MM.1S (cell line): ENCODE measurements at regions not wholly inside any gene's neighbourhood (a gene's known extent, or its start where the extent isn't known, plus 50 kb on each side); places are given as distances from the start of the nearest gene placed in this dataset.

Experiments
- DNase-seq: peaks from one replicate; pipeline ENCODE4 v3.0.0-alpha.2; 2015
- H2AFZ ChIP-seq: fragments of 300-600 bp; sonication (generic); 2 replicates; pipeline ENCODE4 v1.6.0; 2016; ENCODE audit warnings: antibody characterized with exemption, low read length
- H3F3A ChIP-seq: fragments of 300-600 bp; sonication (generic); 2 replicates; pipeline ENCODE4 v1.6.1; 2016; ENCODE audit warnings: mild to moderate bottlenecking, antibody characterized with exemption, low read length, moderate library complexity, mixed read lengths; ENCODE audit not compliant: insufficient read depth
- H3K27ac ChIP-seq: fragments of 300-600 bp; sonication (generic); 2 replicates; pipeline ENCODE4 v1.5.1; 2016; ENCODE audit warnings: mild to moderate bottlenecking, low read length
- H3K27me3 ChIP-seq: fragments of 300-600 bp; sonication (generic); replicated peaks from 2 replicates; pipeline ENCODE4 v1.6.0; 2016; ENCODE audit warnings: low read length; ENCODE audit not compliant: insufficient read depth
- H3K36me3 ChIP-seq: fragments of 300-600 bp; sonication (generic); replicated peaks from 2 replicates; pipeline ENCODE4 v1.6.1; 2016; ENCODE audit warnings: mild to moderate bottlenecking, low read length, mixed read lengths; ENCODE audit not compliant: insufficient read depth
- H3K4me1 ChIP-seq: fragments of 300-600 bp; sonication (generic); 2 replicates; pipeline ENCODE4 v1.6.1; 2016; ENCODE audit warnings: low read length, mixed read lengths
- H3K4me2 ChIP-seq: fragments of 300-600 bp; sonication (generic); 2 replicates; pipeline ENCODE4 v1.6.0; 2016; ENCODE audit warnings: low read depth, low read length
- H3K4me3 ChIP-seq: fragments of 300-600 bp; sonication (generic); 2 replicates; pipeline ENCODE4 v1.5.1; 2016; ENCODE audit warnings: low read length, mixed read lengths
- H3K79me2 ChIP-seq: fragments of 300-600 bp; sonication (generic); 2 replicates; pipeline ENCODE4 v1.6.1; 2016; ENCODE audit warnings: mixed run types, low read length, mixed read lengths
- H3K9ac ChIP-seq: fragments of 300-600 bp; sonication (generic); 2 replicates; pipeline ENCODE4 v1.6.1; 2016; ENCODE audit warnings: low read length, mixed read lengths
- H3K9me2 ChIP-seq: fragments of 300-600 bp; sonication (generic); replicated peaks from 2 replicates; pipeline ENCODE4 v1.6.1; 2016; ENCODE audit warnings: mild to moderate bottlenecking, low read length, mixed read lengths; ENCODE audit not compliant: insufficient read depth
- H3K9me3 ChIP-seq: fragments of 300-600 bp; sonication (generic); replicated peaks from 2 replicates; pipeline ENCODE4 v1.6.1; 2016; ENCODE audit warnings: mild to moderate bottlenecking, low read length, mixed read lengths; ENCODE audit not compliant: insufficient read depth
- H4K20me1 ChIP-seq: fragments of 300-600 bp; sonication (generic); 2 replicates; pipeline ENCODE4 v1.6.1; 2016; ENCODE audit warnings: mild to moderate bottlenecking, low read length, moderate library complexity, mixed read lengths; ENCODE audit not compliant: insufficient read depth
- EZH2 ChIP-seq: fragments of 300-600 bp; sonication (generic); optimal IDR thresholded peaks from 2 replicates; pipeline ENCODE3; 2017; ENCODE audit warnings: low read depth, mild to moderate bottlenecking, antibody characterized with exemption, low read length, mixed read lengths
- EZH2phosphoT487 ChIP-seq: fragments of 300-600 bp; sonication (generic); IDR thresholded peaks from 2 replicates; pipeline ENCODE4 v1.6.1; 2018; ENCODE audit warnings: antibody characterized with exemption, low read length
- TF ChIP-seq, protein P1 (sequence below): fragments of 300-600 bp; sonication (generic); IDR thresholded peaks from 2 replicates; pipeline ENCODE4 v1.5.1; 2016; ENCODE audit warnings: antibody characterized with exemption, low read length, mixed read lengths

DNA sequence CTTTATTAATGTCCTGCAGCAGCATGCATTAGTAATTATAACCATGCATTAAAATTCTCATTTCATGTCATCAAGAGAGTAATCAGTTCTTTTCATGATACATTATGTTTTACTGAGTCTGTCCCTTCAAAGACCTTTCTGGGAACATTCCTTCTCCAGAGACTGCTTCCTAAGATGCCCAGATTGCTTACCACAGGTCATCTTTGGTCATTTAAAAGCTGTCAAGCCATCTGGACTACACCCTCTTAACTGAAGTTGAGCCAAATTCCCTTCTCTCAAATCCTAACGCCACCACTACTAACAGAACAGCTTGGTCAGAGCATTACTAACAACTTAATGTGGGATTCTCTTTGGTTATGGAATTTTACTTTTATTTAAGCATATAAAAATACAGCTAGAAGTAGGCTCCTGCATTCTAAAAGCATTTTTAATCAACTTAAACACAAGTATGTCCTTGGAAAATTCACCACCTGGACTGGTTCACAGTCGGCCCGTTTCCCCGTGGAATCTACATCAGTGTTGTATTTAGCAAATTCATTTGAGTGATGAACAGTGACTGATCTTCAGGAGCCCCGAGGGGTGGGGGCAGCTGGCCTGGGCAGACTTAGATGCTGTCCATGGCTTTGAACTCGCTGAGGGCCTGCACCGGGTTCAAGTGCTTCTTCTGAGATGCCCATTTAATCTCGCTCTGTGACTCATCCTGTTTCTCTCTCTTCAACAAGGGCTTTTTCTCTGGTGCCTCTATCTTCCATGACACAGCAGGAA is 92.8 kb upstream of the CCDC112 start:
- Histone ChIP-seq H3K9ac (no peak overlapping the region), H3K9me3 (no peaks in the 10 kb centered on the region), H2AFZ (no peak overlapping the region), H3K4me2 (no peak overlapping the region), H3K27ac (no peak overlapping the region), H3F3A (no peaks in the 10 kb centered on the region), H4K20me1 (no peaks in the 10 kb centered on the region), H3K79me2 (no peaks in the 10 kb centered on the region), H3K9me2 (no peaks in the 10 kb centered on the region), H3K36me3 (no peaks in the 10 kb centered on the region), H3K4me3 (no peak overlapping the region), H3K27me3 (no peaks in the 10 kb centered on the region), H3K4me1 (peaks cover 10% of the 10 kb centered on the region)
- TF ChIP-seq EZH2 (no peak), EZH2phosphoT487 (no peak)
- TF ChIP-seq, protein P1, sequence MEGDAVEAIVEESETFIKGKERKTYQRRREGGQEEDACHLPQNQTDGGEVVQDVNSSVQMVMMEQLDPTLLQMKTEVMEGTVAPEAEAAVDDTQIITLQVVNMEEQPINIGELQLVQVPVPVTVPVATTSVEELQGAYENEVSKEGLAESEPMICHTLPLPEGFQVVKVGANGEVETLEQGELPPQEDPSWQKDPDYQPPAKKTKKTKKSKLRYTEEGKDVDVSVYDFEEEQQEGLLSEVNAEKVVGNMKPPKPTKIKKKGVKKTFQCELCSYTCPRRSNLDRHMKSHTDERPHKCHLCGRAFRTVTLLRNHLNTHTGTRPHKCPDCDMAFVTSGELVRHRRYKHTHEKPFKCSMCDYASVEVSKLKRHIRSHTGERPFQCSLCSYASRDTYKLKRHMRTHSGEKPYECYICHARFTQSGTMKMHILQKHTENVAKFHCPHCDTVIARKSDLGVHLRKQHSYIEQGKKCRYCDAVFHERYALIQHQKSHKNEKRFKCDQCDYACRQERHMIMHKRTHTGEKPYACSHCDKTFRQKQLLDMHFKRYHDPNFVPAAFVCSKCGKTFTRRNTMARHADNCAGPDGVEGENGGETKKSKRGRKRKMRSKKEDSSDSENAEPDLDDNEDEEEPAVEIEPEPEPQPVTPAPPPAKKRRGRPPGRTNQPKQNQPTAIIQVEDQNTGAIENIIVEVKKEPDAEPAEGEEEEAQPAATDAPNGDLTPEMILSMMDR, result no peak
- no peak for DNase-seq

DNA sequence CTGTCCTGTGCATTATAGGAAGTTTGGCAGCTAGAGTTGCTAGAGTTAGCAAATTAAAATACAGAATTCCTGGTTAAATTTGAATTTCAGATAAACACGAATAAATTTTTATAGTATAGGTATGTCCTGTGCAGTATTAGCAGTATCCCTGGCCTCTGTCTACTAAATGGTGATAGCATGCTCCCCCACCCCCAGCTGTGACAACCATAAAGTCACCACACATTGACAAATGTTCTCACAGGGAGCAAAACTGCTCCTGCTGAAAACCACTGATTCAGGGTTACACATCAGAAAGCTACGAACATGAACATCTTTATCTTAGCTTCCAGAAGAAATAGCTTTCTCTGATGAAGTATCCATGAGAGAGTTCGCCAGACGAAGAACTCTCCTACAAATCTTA is 91.8 kb upstream of the CCDC112 start:
- Histone ChIP-seq H3K79me2 (no peaks in the 10 kb centered on the region), H3K4me3 (no peak overlapping the region), H3K9me3 (no peaks in the 10 kb centered on the region), H3K4me1 (peaks cover 10% of the 10 kb centered on the region), H3K9me2 (no peaks in the 10 kb centered on the region), H3K9ac (no peak overlapping the region), H4K20me1 (no peaks in the 10 kb centered on the region), H2AFZ (no peak overlapping the region), H3K27ac (no peak overlapping the region), H3K27me3 (no peaks in the 10 kb centered on the region), H3K4me2 (no peak overlapping the region), H3K36me3 (no peaks in the 10 kb centered on the region), H3F3A (no peaks in the 10 kb centered on the region)
- DNase-seq, result no peak
- no peak for TF ChIP-seq EZH2phosphoT487
- TF ChIP-seq, protein P1, result no peak
- TF ChIP-seq EZH2, result no peak

DNA sequence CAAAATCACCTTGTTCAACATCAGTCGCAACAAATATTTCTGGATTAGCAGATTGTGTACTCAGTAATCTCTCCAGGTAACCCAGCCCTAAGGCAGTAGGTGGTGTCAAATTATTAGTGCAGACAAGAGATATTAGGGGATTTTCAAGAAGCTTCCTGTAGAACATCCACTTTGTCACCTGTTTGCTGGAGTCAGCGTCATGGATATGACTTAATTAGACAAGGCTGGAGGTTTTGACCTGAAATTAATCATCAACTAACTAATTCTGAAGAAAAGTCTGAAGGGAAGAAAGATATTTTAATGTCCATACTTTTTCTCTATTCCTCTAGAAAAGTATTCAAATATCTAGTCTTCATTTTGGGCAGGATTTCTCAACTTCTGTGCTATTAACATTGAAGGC is 91.4 kb upstream of the CCDC112 start:
- no peaks in the 10 kb centered on the region for H4K20me1 ChIP-seq
- H3K4me2 ChIP-seq, result no peak overlapping the region
- H3K27me3 ChIP-seq, result no peaks in the 10 kb centered on the region
- H3K79me2 ChIP-seq, result no peaks in the 10 kb centered on the region
- no peak overlapping the region for H3K27ac ChIP-seq
- no peak overlapping the region for H2AFZ ChIP-seq
- H3K4me1 ChIP-seq, result peaks cover 10% of the 10 kb centered on the region
- no peak overlapping the region for H3K9ac ChIP-seq
- no peaks in the 10 kb centered on the region for H3K9me3 ChIP-seq
- H3F3A ChIP-seq, result no peaks in the 10 kb centered on the region
- DNase-seq, result no peak
- no peak overlapping the region for H3K4me3 ChIP-seq
- TF ChIP-seq EZH2phosphoT487 (no peak), EZH2 (no peak)
- TF ChIP-seq, protein P1, result no peak
- no peaks in the 10 kb centered on the region for H3K36me3 ChIP-seq
- no peaks in the 10 kb centered on the region for H3K9me2 ChIP-seq
